ENCODE measurements at regions not wholly inside any gene's neighbourhood (a gene's known extent, or its start where the extent isn't known, plus 50 kb on each side); places are given as distances from the start of the nearest gene placed in this dataset.

DNA sequence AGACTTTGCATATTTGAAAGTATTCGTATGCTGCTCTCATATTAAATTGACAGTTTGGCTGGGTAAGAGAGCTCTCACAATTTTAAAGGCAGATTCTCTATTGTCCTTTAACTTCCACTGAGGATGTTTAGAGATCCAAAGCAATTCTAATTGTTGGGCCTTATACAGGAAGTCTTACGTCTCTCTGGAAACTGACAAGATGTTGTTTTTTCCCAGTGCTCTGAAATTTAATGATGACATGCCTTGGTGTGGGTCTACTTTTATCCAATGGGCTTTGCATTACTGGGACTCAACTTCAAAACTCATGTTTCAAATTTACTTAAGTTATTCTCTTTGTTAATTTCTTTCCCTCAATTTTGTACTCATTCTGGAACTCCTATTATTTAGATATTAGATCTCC, 191.5 kb downstream of the SNX18 start:
- Histone ChIP-seq H3K27me3 (ENCODE audit: control insufficient read depth in 2 of 2, insufficient read depth in 2 of 2, low read length in 2 of 2) (no peaks in the 10 kb centered on the region), H3K4me1 (ENCODE audit: control insufficient read depth in 2 of 2, insufficient read depth in 2 of 2, low read length in 2 of 2) (no peaks in the 10 kb centered on the region), H3K4me3 (ENCODE audit: low read length) (no peak overlapping the region), H3K36me3 (ENCODE audit: control insufficient read depth in 2 of 3, insufficient read depth in 3 of 3, low read length in 3 of 3) (no peaks in the 10 kb centered on the region), H3K27ac (ENCODE audit: low read depth, low read length) (no peak overlapping the region), H3K9me3 (ENCODE audit: control insufficient read depth in 2 of 3, low read length in 3 of 3) (no peaks in the 10 kb centered on the region)
- Mint-ChIP-seq H3K4me1 (peaks cover 0 to 8% (median 4%) of the 10 kb centered on the region in 7 donors), H3K9me3 (peaks cover 0 to 9% (median 0%) of the 10 kb centered on the region in 11 donors), H3K27me3 (peaks cover 0 to 15% (median 4%) of the 10 kb centered on the region in 5 donors), H3K4me3 (no peak overlapping the region), H3K27ac (no peak overlapping the region), H3K36me3 (peaks cover 0 to 23% (median 0%) of the 10 kb centered on the region in 5 donors)
- POLR2A ChIA-PET, result interaction anchor here (0.6 kb wide), 1 partner anchor 21 kb away, joined by 3 read pairs; no protein-coding TSS in a partner anchor
- intact Hi-C loops (cut with micrococcal nuclease), result no loop called here
- DNase-seq (no peak), ATAC-seq (no peak)
- CTCF ChIA-PET, result no interaction called here

DNA sequence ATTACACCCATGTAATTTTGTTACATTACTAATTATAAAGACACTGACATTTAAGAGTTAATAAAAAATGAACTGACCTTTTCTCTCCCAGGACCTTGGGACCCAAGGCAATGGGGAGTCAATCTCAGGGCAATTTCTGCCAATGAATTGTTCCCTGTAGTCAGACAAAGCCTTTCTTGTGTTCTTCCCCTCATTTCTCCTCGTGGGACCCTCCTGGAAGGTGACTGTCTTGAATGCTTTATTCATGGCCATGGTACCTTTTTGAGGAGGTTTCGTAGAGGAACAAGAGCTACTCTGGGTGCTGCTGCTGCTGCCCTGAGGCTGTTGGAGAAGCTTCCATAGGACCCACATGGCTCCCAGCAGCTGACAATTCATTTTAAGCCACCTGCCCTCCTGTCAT, 190.3 kb downstream of the SNX18 start:
- intact Hi-C loops (cut with micrococcal nuclease), result no loop called here
- ChIA-PET POLR2A (no interaction called here), CTCF (no interaction called here)

GRCh38 chr5:54705994-54706653, 188.6 kb downstream of the SNX18 start:
- DNase-seq, result no peak
- Mint-ChIP-seq H3K9me3 (peaks cover 0 to 2% (median 0%) of the 10 kb centered on the region in 11 donors), H3K4me1 (peaks cover 0 to 16% (median 5%) of the 10 kb centered on the region in 7 donors), H3K4me3 (no peak overlapping the region), H3K36me3 (peaks cover 0 to 3% (median 0%) of the 10 kb centered on the region in 5 donors), H3K27me3 (peaks cover 0 to 16% (median 0%) of the 10 kb centered on the region in 5 donors), H3K27ac (peak overlapping the region in 3 of 9 donors; percentile 2 to 51 (median 12))
- no peak for ATAC-seq
- Histone ChIP-seq H3K4me3 (ENCODE audit: low read length) (no peak overlapping the region), H3K27me3 (ENCODE audit: control insufficient read depth in 2 of 2, insufficient read depth in 2 of 2, low read length in 2 of 2) (no peaks in the 10 kb centered on the region), H3K27ac (ENCODE audit: low read depth, low read length) (no peak overlapping the region), H3K4me1 (ENCODE audit: control insufficient read depth in 2 of 2, insufficient read depth in 2 of 2, low read length in 2 of 2) (no peaks in the 10 kb centered on the region), H3K36me3 (ENCODE audit: control insufficient read depth in 2 of 3, insufficient read depth in 3 of 3, low read length in 3 of 3) (no peaks in the 10 kb centered on the region), H3K9me3 (ENCODE audit: control insufficient read depth in 2 of 3, low read length in 3 of 3) (no peaks in the 10 kb centered on the region)
- ChIA-PET POLR2A (no interaction called here), CTCF (interaction anchor here (0.5 to 1.2 kb wide), 2 partner anchors 9 to 38 kb away, joined by 3 read pairs; no protein-coding TSS in a partner anchor)
- intact Hi-C loops (cut with micrococcal nuclease), result no loop called here

More for the DNA sequence above, 190.3 kb downstream of the SNX18 start:
- H3K9me3 ChIP-seq (ENCODE audit: control insufficient read depth in 2 of 3, low read length in 3 of 3), result no peaks in the 10 kb centered on the region
- Mint-ChIP-seq H3K27ac (no peak overlapping the region), H3K4me3 (no peak overlapping the region), H3K36me3 (peaks cover 0 to 13% (median 0%) of the 10 kb centered on the region in 5 donors), H3K27me3 (peaks cover 0 to 19% (median 0%) of the 10 kb centered on the region in 5 donors), H3K4me1 (peaks cover 0 to 11% (median 5%) of the 10 kb centered on the region in 7 donors), H3K9me3 (peaks cover 0 to 5% (median 0%) of the 10 kb centered on the region in 11 donors)
- H3K27me3 ChIP-seq (ENCODE audit: control insufficient read depth in 2 of 2, insufficient read depth in 2 of 2, low read length in 2 of 2), result no peaks in the 10 kb centered on the region
- no peak overlapping the region for H3K27ac ChIP-seq (ENCODE audit: low read depth, low read length)
- ATAC-seq (no peak), DNase-seq (no peak)
- H3K4me3 ChIP-seq (ENCODE audit: low read length), result no peak overlapping the region
- no peaks in the 10 kb centered on the region for H3K36me3 ChIP-seq (ENCODE audit: control insufficient read depth in 2 of 3, insufficient read depth in 3 of 3, low read length in 3 of 3)
- H3K4me1 ChIP-seq (ENCODE audit: control insufficient read depth in 2 of 2, insufficient read depth in 2 of 2, low read length in 2 of 2), result no peaks in the 10 kb centered on the region

DNA sequence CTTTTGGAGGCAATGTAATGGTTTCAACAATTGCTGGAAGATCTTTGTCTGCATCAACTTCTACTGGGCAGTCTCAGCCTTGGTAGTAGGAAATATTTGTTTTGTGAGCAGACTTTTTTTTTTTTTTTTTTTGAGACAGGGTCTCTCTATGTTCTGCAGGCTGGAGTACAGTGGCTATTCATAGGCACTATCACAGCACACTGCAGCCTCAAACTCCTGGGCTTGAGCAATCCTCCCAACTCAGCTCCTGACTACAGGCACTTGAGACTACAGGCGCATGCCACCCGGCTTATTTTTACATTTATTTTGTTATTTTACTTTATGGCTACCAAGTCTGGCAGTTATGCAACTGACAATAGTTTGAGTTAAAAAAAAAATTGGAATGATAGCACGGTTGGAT, 187.3 kb downstream of the SNX18 start:
- H3K36me3 ChIP-seq (ENCODE audit: control insufficient read depth in 2 of 3, insufficient read depth in 3 of 3, low read length in 3 of 3), result no peaks in the 10 kb centered on the region
- no peaks in the 10 kb centered on the region for H3K4me1 ChIP-seq (ENCODE audit: control insufficient read depth in 2 of 2, insufficient read depth in 2 of 2, low read length in 2 of 2)
- peaks cover 0 to 2% (median 0%) of the 10 kb centered on the region in 11 donors for H3K9me3 Mint-ChIP-seq
- POLR2A ChIA-PET, result no interaction called here
- CTCF ChIA-PET, result interaction anchor here (0.7 kb wide), 2 partner anchors 63 to 190 kb away, joined by 3 to 5 read pairs; no protein-coding TSS in a partner anchor
- H3K4me3 Mint-ChIP-seq, result no peak overlapping the region
- DNase-seq (no peak), ATAC-seq (no peak)
- no peaks in the 10 kb centered on the region for H3K9me3 ChIP-seq (ENCODE audit: control insufficient read depth in 2 of 3, low read length in 3 of 3)
- no peak overlapping the region for H3K4me3 ChIP-seq (ENCODE audit: low read length)
- H3K27ac ChIP-seq (ENCODE audit: low read depth, low read length), result no peak overlapping the region
- H3K4me1 Mint-ChIP-seq, result peaks cover 0 to 16% (median 5%) of the 10 kb centered on the region in 7 donors
- H3K27me3 ChIP-seq (ENCODE audit: control insufficient read depth in 2 of 2, insufficient read depth in 2 of 2, low read length in 2 of 2), result no peaks in the 10 kb centered on the region
- intact Hi-C loops (cut with micrococcal nuclease), result no loop called here
- H3K27me3 Mint-ChIP-seq, result peaks cover 0 to 16% (median 0%) of the 10 kb centered on the region in 5 donors
- H3K36me3 Mint-ChIP-seq, result peaks cover 0 to 3% (median 0%) of the 10 kb centered on the region in 5 donors
- H3K27ac Mint-ChIP-seq, result no peak overlapping the region

DNA sequence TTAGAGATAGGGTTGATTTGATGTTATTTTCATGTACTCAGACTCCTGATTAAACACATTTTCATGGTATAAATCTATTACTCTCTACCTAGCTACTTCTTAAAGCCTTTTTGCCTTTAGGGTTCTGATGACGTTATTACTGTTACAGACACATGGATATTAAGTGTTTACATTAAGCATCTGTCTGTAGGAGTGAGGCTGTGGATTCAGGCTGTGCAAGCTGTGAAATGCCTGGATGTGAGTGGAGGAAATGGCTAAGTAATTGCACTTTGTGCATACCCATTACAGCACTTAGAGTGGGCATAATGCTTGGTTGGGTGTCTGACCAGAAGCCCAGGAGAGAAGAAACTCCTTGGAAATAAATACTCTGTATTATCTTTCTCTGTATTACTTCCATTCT, 186.8 kb downstream of the SNX18 start:
- Mint-ChIP-seq H3K9me3 (no peaks in the 10 kb centered on the region), H3K4me1 (peaks cover 0 to 16% (median 5%) of the 10 kb centered on the region in 7 donors), H3K36me3 (peaks cover 0 to 1% (median 0%) of the 10 kb centered on the region in 5 donors), H3K4me3 (no peak overlapping the region), H3K27ac (no peak overlapping the region), H3K27me3 (peaks cover 0 to 12% (median 0%) of the 10 kb centered on the region in 5 donors)
- no peak overlapping the region for H3K4me3 ChIP-seq (ENCODE audit: low read length)
- H3K4me1 ChIP-seq (ENCODE audit: control insufficient read depth in 2 of 2, insufficient read depth in 2 of 2, low read length in 2 of 2), result no peaks in the 10 kb centered on the region
- H3K36me3 ChIP-seq (ENCODE audit: control insufficient read depth in 2 of 3, insufficient read depth in 3 of 3, low read length in 3 of 3), result no peaks in the 10 kb centered on the region
- DNase-seq, result no peak
- CTCF ChIA-PET, result interaction anchor here (0.7 kb wide), 1 partner anchor 63 kb away, joined by 3 read pairs; no protein-coding TSS in a partner anchor
- POLR2A ChIA-PET, result no interaction called here
- no peaks in the 10 kb centered on the region for H3K9me3 ChIP-seq (ENCODE audit: control insufficient read depth in 2 of 3, low read length in 3 of 3)
- no peak for ATAC-seq
- H3K27ac ChIP-seq (ENCODE audit: low read depth, low read length), result no peak overlapping the region
- intact Hi-C loops (cut with micrococcal nuclease), result no loop called here
- H3K27me3 ChIP-seq (ENCODE audit: control insufficient read depth in 2 of 2, insufficient read depth in 2 of 2, low read length in 2 of 2), result no peaks in the 10 kb centered on the region

GRCh38 chr5:54703565-54704255, 186.2 kb downstream of the SNX18 start:
- POLR2A ChIA-PET, result no interaction called here
- H3K4me3 ChIP-seq (ENCODE audit: low read length), result no peak overlapping the region
- H3K36me3 ChIP-seq (ENCODE audit: control insufficient read depth in 2 of 3, insufficient read depth in 3 of 3, low read length in 3 of 3), result no peaks in the 10 kb centered on the region
- H3K27ac Mint-ChIP-seq, result peak overlapping the region in 2 of 9 donors; percentile 18 to 26
- H3K4me3 Mint-ChIP-seq, result no peak overlapping the region
- peaks cover 0 to 16% (median 5%) of the 10 kb centered on the region in 7 donors for H3K4me1 Mint-ChIP-seq
- no peak overlapping the region for H3K27ac ChIP-seq (ENCODE audit: low read depth, low read length)
- CTCF ChIA-PET, result no interaction called here
- intact Hi-C loops (cut with micrococcal nuclease), result no loop called here
- ATAC-seq, result no peak
- H3K36me3 Mint-ChIP-seq, result peaks cover 0 to 3% (median 0%) of the 10 kb centered on the region in 5 donors
- H3K27me3 ChIP-seq (ENCODE audit: control insufficient read depth in 2 of 2, insufficient read depth in 2 of 2, low read length in 2 of 2), result no peaks in the 10 kb centered on the region
- H3K4me1 ChIP-seq (ENCODE audit: control insufficient read depth in 2 of 2, insufficient read depth in 2 of 2, low read length in 2 of 2), result no peaks in the 10 kb centered on the region
- peaks cover 0 to 7% (median 0%) of the 10 kb centered on the region in 5 donors for H3K27me3 Mint-ChIP-seq
- DNase-seq, result no peak
- H3K9me3 ChIP-seq (ENCODE audit: control insufficient read depth in 2 of 3, low read length in 3 of 3), result no peaks in the 10 kb centered on the region
- H3K9me3 Mint-ChIP-seq, result no peaks in the 10 kb centered on the region
